Lower lobe of right lung (tissue), 2 donors: ENCODE measurements at regions not wholly inside any gene's neighbourhood (a gene's known extent, or its start where the extent isn't known, plus 50 kb on each side); places are given as distances from the start of the nearest gene placed in this dataset.

Source experiments
- ATAC-seq, 2 donors: fragments of 200-7000 bp; cut with Tn5 transposase; one replicate each; pipeline ENCODE4 v1.9.1; 2020 to 2022; ENCODE audit warnings: mild to moderate bottlenecking in 2 of 2, moderate library complexity in 2 of 2
- DNase-seq: peaks from one replicate; pipeline ENCODE4 v3.0.0-alpha.2; 2020
- H3K27ac ChIP-seq: fragments of 200-600 bp; one replicate; pipeline ENCODE4 v1.8.0; 2022
- H3K27me3 ChIP-seq: fragments of 200-600 bp; one replicate; pipeline ENCODE4 v1.8.0; 2022; ENCODE audit warnings: low read depth
- H3K36me3 ChIP-seq: fragments of 200-600 bp; one replicate; pipeline ENCODE4 v1.8.0; 2022; ENCODE audit warnings: mild to moderate bottlenecking
- H3K4me1 ChIP-seq: fragments of 200-600 bp; one replicate; pipeline ENCODE4 v1.8.0; 2022
- H3K4me3 ChIP-seq: fragments of 200-600 bp; one replicate; pipeline ENCODE4 v1.8.0; 2022; ENCODE audit warnings: mild to moderate bottlenecking
- H3K9me3 ChIP-seq: fragments of 200-600 bp; one replicate; pipeline ENCODE4 v1.8.0; 2022
- intact Hi-C: fragments of 100-400 bp; cut with DNase I; formaldehyde crosslinking; loops from one replicate; pipeline ENCODE4 v1.11.0; 2022
- TF ChIP-seq, protein P1 (sequence below): fragments of 200-600 bp; IDR thresholded peaks from one replicate; pipeline ENCODE4 v1.8.0; 2022; ENCODE audit warnings: antibody characterized with exemption, mild to moderate bottlenecking
- donor health status: DM: no; HTN: yes; CAD: no; lungs with severe emphysema.

DNA sequence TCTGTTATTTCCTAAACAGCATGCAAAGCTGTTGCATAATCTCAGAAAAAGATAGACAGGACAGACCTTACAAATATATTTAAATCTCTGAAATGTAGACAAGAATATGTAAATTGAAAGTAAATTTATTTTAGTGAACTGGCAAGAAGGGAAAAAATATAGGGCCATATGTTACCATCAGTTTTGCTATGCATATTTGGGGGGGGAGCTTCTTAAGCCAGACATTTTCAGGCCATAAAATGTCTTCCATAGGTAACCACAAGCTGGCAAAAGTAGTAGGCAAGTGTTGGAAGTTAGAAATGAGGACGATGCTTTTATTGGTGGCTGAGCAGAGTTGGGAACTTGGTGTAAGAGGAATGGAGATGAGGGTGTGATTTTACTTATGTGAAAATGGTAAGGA is 272.0 kb upstream of the CXXC4 start:
- H3K36me3 ChIP-seq, result no peaks in the 10 kb centered on the region
- no peak overlapping the region for H3K4me3 ChIP-seq
- no peak for ATAC-seq
- H3K9me3 ChIP-seq, result no peaks in the 10 kb centered on the region
- DNase-seq, result no peak
- no peaks in the 10 kb centered on the region for H3K27me3 ChIP-seq
- TF ChIP-seq, protein P1, sequence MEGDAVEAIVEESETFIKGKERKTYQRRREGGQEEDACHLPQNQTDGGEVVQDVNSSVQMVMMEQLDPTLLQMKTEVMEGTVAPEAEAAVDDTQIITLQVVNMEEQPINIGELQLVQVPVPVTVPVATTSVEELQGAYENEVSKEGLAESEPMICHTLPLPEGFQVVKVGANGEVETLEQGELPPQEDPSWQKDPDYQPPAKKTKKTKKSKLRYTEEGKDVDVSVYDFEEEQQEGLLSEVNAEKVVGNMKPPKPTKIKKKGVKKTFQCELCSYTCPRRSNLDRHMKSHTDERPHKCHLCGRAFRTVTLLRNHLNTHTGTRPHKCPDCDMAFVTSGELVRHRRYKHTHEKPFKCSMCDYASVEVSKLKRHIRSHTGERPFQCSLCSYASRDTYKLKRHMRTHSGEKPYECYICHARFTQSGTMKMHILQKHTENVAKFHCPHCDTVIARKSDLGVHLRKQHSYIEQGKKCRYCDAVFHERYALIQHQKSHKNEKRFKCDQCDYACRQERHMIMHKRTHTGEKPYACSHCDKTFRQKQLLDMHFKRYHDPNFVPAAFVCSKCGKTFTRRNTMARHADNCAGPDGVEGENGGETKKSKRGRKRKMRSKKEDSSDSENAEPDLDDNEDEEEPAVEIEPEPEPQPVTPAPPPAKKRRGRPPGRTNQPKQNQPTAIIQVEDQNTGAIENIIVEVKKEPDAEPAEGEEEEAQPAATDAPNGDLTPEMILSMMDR, result no peak
- no peaks in the 10 kb centered on the region for H3K4me1 ChIP-seq
- H3K27ac ChIP-seq, result no peak overlapping the region
- intact Hi-C loops, result no loop called here

DNA sequence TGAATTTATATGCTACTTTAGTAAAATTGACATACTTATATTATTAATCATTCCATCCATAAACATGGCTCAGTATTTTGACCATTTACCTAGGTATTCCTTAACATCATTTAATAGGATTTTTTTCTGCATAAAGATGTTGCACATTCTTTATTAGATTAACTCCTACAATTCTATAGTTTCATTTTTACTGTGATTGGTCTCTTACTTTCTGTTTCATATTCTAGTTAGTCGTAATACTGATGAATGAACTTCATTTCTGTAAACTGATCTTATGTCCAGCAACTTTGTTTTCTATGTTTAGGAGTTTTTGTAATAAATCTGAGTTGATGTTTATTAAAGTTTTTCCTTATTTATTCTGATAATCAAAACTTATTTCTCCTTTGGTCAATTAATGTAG is 278.2 kb upstream of the CXXC4 start:
- TF ChIP-seq, protein P1, result no peak
- DNase-seq (no peak), ATAC-seq (no peak)
- H3K4me3 ChIP-seq, result no peak overlapping the region
- H3K9me3 ChIP-seq, result no peaks in the 10 kb centered on the region
- H3K27me3 ChIP-seq, result no peaks in the 10 kb centered on the region
- H3K36me3 ChIP-seq, result no peaks in the 10 kb centered on the region
- intact Hi-C loops, result no loop called here
- H3K4me1 ChIP-seq, result no peaks in the 10 kb centered on the region
- no peak overlapping the region for H3K27ac ChIP-seq

DNA sequence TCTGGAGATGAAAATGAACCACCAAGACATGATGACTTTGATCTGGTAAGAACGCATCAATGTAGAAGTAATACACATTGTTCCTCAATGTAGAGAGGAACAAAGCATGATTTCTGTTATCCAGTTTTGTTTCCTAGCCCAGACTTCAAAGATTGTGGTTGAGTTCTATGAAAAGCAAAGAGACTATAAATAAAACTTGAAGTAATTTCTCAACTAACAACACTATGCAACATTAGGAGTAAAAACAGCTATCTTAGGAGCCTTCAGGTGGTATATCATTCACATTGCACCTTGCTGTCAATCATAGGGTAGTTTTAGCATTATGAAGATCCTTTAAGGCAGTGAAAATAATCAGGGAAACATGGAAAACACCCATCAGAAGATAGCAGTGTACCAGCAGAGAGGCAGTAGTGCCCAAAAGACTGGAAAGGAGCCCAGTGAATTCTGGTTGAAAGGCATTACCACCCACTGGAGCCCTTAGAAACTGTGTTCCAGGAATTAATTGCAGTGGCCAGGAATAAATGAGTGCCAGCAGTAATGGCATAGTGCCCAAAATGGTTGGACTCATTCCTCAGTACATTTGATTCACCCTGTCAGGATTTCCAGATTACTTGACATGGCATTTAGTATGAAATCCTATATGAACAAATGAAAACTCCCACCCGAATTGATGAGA is 300.7 kb upstream of the CXXC4 start:
- no peak overlapping the region for H3K27ac ChIP-seq
- H3K4me1 ChIP-seq, result no peaks in the 10 kb centered on the region
- H3K4me3 ChIP-seq, result no peak overlapping the region
- intact Hi-C loops, result no loop called here
- H3K27me3 ChIP-seq, result no peaks in the 10 kb centered on the region
- no peak for DNase-seq
- ATAC-seq, result no peak
- no peaks in the 10 kb centered on the region for H3K9me3 ChIP-seq
- TF ChIP-seq, protein P1, result no peak
- no peaks in the 10 kb centered on the region for H3K36me3 ChIP-seq

DNA sequence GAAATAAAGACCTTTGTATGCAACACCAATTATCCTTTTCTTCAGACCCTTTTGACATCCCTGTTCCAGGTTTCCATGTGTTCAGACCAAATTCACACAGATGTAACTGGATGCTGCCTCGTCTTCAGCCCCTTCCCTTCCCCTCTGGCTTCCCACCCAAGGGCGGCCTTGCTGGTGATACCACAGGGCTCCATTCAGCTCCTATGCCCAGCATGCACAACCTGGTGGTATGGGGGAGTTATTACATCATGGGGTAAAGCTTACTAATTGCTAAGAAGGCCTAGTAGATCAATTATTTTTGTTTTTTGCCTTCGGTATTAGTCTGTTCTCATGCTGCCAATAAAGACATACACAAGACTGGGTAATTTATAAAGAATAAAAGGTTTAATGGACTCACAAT is 317.0 kb upstream of the CXXC4 start:
- Histone ChIP-seq H3K4me1 (no peaks in the 10 kb centered on the region), H3K27me3 (no peaks in the 10 kb centered on the region), H3K4me3 (no peak overlapping the region), H3K27ac (no peak overlapping the region), H3K36me3 (no peaks in the 10 kb centered on the region), H3K9me3 (no peaks in the 10 kb centered on the region)
- intact Hi-C loops, result no loop called here
- no peak for ATAC-seq
- TF ChIP-seq, protein P1, result no peak
- no peak for DNase-seq

DNA sequence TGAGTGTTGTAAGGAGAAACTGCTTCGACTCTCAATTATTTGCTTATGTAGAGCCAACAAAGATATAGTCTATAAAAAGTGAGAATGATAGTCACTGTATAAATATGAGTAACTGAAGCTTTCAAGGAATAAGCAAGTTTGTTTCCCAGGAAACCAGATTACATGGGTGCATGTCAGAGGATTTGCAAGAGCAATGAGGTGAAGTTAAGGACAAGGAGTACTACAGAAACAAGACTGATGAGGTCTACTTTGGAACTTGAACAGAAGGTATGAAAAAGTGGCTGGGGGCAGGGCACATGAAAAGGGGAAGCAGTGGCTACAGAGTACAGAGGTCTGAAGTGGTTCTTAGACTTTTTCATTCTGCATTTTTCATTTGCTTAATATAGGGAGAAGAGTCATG is 321.0 kb upstream of the CXXC4 start:
- no peaks in the 10 kb centered on the region for H3K36me3 ChIP-seq
- ATAC-seq (no peak), DNase-seq (no peak)
- H3K27ac ChIP-seq, result no peak overlapping the region
- no peaks in the 10 kb centered on the region for H3K9me3 ChIP-seq
- intact Hi-C loops, result no loop called here
- no peaks in the 10 kb centered on the region for H3K27me3 ChIP-seq
- no peaks in the 10 kb centered on the region for H3K4me1 ChIP-seq
- TF ChIP-seq, protein P1, result no peak
- H3K4me3 ChIP-seq, result no peak overlapping the region
